Activated CD8-positive, alpha-beta T cell treated with anti-CD3 and anti-CD28 coated beads for 36 hours (primary cell): ENCODE measurements at regions not wholly inside any gene's neighbourhood (a gene's known extent, or its start where the extent isn't known, plus 50 kb on each side); places are given as distances from the start of the nearest gene placed in this dataset.

Experiments
- ATAC-seq: fragments of 200-7000 bp; cut with Tn5 transposase; one replicate; pipeline ENCODE4 v1.10.0; 2021; ENCODE audit warnings: mild to moderate bottlenecking, moderate library complexity
- CTCF ChIA-PET: fragments of 350-600 bp; sonication (Branson Sonifier 250); formaldehyde crosslinking; loops from one replicate; lab custom pipeline; 2021; ENCODE audit warnings: antibody characterized with exemption; lab: Charles Lee
- POLR2A ChIA-PET: fragments of 350-600 bp; sonication (Branson Sonifier 250); formaldehyde crosslinking; loops from one replicate; lab custom pipeline; 2021; ENCODE audit warnings: antibody characterized with exemption; lab: Charles Lee
- DNase-seq: peaks from one replicate; pipeline ENCODE4 v3.0.0-alpha.2; 2020
- H3K27ac Mint-ChIP-seq: one replicate; pipeline ENCODE4 v1.8.0; 2021; ENCODE audit warnings: mild to moderate bottlenecking, mixed read lengths
- H3K27me3 Mint-ChIP-seq: one replicate; pipeline ENCODE4 v1.8.0; 2021; ENCODE audit warnings: mixed read lengths
- H3K36me3 Mint-ChIP-seq: one replicate; pipeline ENCODE4 v1.8.0; 2021; ENCODE audit warnings: low read depth, mixed read lengths
- H3K4me1 Mint-ChIP-seq: one replicate; pipeline ENCODE4 v1.8.0; 2021; ENCODE audit warnings: low read depth, mixed read lengths
- H3K4me3 Mint-ChIP-seq: one replicate; pipeline ENCODE4 v1.8.0; 2021; ENCODE audit warnings: mild to moderate bottlenecking, moderate library complexity, mixed read lengths
- H3K9me3 Mint-ChIP-seq: one replicate; pipeline ENCODE4 v1.8.0; 2021; ENCODE audit warnings: mixed read lengths
- intact Hi-C: fragments of 100-400 bp; cut with micrococcal nuclease; formaldehyde crosslinking; loops from one replicate; pipeline ENCODE4 v1.10.0; 2022
- TF ChIP-seq, protein P1 (sequence below): fragments of 200-600 bp; IDR thresholded peaks from one replicate; pipeline ENCODE4 v1.8.0; 2022; ENCODE audit warnings: antibody characterized with exemption, mild to moderate bottlenecking

DNA sequence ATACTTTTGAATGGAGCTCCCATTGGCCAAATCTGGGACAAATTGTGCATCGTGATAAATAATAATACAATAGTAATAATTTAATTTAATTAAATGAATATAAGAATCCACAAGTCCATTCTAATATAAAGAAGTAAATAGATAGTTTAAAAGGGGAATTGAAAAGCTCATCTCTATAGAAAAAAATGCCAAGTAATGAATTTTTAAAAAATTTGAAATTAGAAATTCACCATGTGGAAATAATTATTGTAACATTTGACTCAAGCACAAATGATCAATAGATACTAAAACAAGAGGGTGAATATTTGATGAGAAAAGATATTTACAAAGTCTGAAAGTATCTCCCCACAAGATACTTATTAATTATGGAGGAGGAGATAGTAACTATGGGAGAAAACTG lies 467.4 kb downstream of the CETN3 start:
- CTCF ChIA-PET: no interaction called here
- Mint-ChIP-seq H3K27me3 (no peaks in the 10 kb centered on the region), H3K27ac (no peak overlapping the region), H3K4me1 (no peaks in the 10 kb centered on the region), H3K36me3 (no peaks in the 10 kb centered on the region), H3K9me3 (no peaks in the 10 kb centered on the region), H3K4me3 (no peak overlapping the region)
- DNase-seq: no peak
- intact Hi-C loops: no loop called here
- ATAC-seq: no peak
- POLR2A ChIA-PET: no interaction called here
- TF ChIP-seq, protein P1, sequence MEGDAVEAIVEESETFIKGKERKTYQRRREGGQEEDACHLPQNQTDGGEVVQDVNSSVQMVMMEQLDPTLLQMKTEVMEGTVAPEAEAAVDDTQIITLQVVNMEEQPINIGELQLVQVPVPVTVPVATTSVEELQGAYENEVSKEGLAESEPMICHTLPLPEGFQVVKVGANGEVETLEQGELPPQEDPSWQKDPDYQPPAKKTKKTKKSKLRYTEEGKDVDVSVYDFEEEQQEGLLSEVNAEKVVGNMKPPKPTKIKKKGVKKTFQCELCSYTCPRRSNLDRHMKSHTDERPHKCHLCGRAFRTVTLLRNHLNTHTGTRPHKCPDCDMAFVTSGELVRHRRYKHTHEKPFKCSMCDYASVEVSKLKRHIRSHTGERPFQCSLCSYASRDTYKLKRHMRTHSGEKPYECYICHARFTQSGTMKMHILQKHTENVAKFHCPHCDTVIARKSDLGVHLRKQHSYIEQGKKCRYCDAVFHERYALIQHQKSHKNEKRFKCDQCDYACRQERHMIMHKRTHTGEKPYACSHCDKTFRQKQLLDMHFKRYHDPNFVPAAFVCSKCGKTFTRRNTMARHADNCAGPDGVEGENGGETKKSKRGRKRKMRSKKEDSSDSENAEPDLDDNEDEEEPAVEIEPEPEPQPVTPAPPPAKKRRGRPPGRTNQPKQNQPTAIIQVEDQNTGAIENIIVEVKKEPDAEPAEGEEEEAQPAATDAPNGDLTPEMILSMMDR: no peak

DNA sequence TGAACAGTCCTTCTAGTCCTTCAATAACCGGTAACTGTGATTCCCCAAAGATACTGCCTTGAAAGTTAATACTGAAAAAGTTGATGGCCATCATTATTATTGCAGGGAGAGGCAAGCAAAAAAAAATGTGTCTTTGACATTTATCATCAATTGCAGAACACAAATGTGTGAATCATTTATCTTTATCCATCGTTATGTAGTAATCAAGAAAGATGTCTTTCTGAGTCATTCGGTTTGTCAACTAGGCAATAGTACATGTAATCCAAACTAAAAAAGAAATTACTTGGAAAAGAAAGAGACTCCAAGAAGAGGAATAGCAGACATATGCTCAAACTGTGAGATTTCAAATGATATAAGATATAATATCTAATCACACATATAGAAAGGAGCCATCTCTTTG lies 473.0 kb downstream of the CETN3 start:
- Mint-ChIP-seq H3K4me3 (no peak overlapping the region), H3K4me1 (no peaks in the 10 kb centered on the region), H3K9me3 (no peaks in the 10 kb centered on the region), H3K36me3 (no peaks in the 10 kb centered on the region), H3K27me3 (no peaks in the 10 kb centered on the region), H3K27ac (no peak overlapping the region)
- ChIA-PET POLR2A (no interaction called here), CTCF (no interaction called here)
- no peak for ATAC-seq
- TF ChIP-seq, protein P1: no peak
- DNase-seq: no peak
- intact Hi-C loops: no loop called here

DNA sequence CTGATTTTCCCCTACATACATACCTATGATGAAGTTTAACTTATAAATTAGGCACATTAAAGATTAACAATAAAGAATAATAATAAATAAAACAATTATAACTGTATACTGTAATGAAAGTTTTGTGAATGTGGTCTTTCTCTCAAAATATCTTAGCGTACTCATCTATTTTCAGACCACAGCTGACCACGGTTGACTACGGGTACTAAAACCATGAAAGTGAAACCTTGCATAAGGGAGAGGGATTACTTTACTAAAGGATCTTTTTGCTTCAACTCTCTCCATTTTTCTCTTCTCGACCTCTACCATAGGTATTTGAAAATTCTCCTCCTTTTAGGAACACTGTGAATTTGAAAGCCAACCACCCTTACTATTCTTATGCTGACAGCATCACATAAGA lies 475.5 kb downstream of the CETN3 start:
- H3K4me1 Mint-ChIP-seq: no peaks in the 10 kb centered on the region
- no peak for ATAC-seq
- H3K4me3 Mint-ChIP-seq: no peak overlapping the region
- no peak for DNase-seq
- H3K27me3 Mint-ChIP-seq: no peaks in the 10 kb centered on the region
- TF ChIP-seq, protein P1: no peak
- CTCF ChIA-PET: no interaction called here
- H3K36me3 Mint-ChIP-seq: no peaks in the 10 kb centered on the region
- POLR2A ChIA-PET: no interaction called here
- intact Hi-C loops: no loop called here
- no peak overlapping the region for H3K27ac Mint-ChIP-seq
- H3K9me3 Mint-ChIP-seq: no peaks in the 10 kb centered on the region

DNA sequence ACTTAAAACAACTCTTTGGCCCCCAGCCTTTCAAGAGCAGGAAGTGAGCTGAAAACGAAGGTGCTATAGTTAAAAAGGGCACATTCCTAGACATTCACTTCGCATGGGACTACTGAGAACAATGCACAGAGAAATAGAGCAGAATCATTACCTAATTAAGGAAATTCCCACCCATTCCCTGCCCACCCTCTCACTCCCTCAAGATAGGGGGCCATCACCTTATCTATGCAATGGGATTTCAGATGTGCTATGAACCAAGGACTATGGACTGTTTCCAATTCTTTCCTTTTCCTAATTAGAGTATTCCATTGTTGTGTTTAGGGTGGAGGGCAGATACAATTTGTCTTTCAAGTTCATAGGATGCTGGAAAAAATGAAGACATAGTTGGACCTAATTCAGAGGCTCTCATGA lies 476.8 kb downstream of the CETN3 start:
- DNase-seq: no peak
- TF ChIP-seq, protein P1: no peak
- ChIA-PET CTCF (no interaction called here), POLR2A (no interaction called here)
- Mint-ChIP-seq H3K36me3 (no peaks in the 10 kb centered on the region), H3K27me3 (no peaks in the 10 kb centered on the region), H3K4me3 (no peak overlapping the region), H3K27ac (no peak overlapping the region), H3K9me3 (no peaks in the 10 kb centered on the region), H3K4me1 (no peaks in the 10 kb centered on the region)
- intact Hi-C loops: no loop called here
- no peak for ATAC-seq

DNA sequence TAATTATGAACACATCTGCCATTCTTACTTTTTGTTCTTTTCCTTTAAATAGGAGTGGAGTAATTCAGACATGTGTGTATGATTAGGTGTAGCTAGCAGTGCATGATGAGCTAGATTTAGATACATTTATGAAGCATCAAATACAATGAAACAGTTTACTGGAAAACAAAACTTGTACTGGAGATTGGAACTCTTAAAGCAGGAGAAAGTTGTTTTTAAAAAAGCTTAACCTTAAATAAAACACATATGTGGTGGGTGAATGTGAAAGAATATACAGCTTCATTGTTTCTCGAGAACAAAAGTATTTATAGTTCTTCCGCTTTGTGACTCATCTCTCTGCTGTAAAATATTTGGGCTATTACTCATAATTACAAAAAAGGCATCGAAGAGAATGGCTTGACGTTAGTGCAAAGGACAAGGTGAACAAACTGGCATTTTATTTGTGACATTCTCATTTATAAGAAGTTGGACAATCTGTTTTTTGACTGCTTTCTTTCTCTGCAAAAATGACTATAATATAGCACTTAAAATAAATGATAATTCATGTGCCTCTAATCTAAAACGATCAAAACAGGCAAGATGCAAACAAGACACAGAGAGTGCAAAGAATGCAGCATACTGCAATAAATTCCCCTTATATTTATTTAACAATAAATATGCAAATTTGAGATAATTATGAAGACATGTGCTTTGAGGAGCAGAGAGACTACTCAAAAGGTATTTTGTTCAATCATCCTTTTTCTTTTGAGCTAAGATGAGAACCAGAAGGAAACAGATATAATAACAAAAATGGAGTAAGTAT lies 478.8 kb downstream of the CETN3 start:
- H3K4me3 Mint-ChIP-seq: no peak overlapping the region
- TF ChIP-seq, protein P1: no peak
- DNase-seq (no peak), ATAC-seq (no peak)
- no peaks in the 10 kb centered on the region for H3K4me1 Mint-ChIP-seq
- intact Hi-C loops: no loop called here
- no peaks in the 10 kb centered on the region for H3K36me3 Mint-ChIP-seq
- no peak overlapping the region for H3K27ac Mint-ChIP-seq
- CTCF ChIA-PET: no interaction called here
- POLR2A ChIA-PET: no interaction called here
- no peaks in the 10 kb centered on the region for H3K27me3 Mint-ChIP-seq
- no peaks in the 10 kb centered on the region for H3K9me3 Mint-ChIP-seq
